ENCODE measurements at regions not wholly inside any gene's neighbourhood (a gene's known extent, or its start where the extent isn't known, plus 50 kb on each side); places are given as distances from the start of the nearest gene placed in this dataset.

GRCh38 chr3:68403741-68404140 lies 528.6 kb downstream of the TAFA4 start:
- H3K27ac ChIP-seq, result no peak overlapping the region
- intact Hi-C loops (cut with DNase I), result no loop called here
- H3K4me1 ChIP-seq, result no peaks in the 10 kb centered on the region
- H3K27me3 ChIP-seq, result no peaks in the 10 kb centered on the region
- no peak overlapping the region for H3K9ac ChIP-seq (ENCODE audit: low read depth in 2 of 2, low read length in 2 of 2)
- no peak for DNase-seq
- H3K4me3 ChIP-seq, result no peak overlapping the region
- H3K9me3 ChIP-seq, result no peaks in the 10 kb centered on the region
- TF ChIP-seq CTCF (IDR thresholded peaks at IDR 0.05), result no peak
- no peaks in the 10 kb centered on the region for H3K36me3 ChIP-seq

DNA sequence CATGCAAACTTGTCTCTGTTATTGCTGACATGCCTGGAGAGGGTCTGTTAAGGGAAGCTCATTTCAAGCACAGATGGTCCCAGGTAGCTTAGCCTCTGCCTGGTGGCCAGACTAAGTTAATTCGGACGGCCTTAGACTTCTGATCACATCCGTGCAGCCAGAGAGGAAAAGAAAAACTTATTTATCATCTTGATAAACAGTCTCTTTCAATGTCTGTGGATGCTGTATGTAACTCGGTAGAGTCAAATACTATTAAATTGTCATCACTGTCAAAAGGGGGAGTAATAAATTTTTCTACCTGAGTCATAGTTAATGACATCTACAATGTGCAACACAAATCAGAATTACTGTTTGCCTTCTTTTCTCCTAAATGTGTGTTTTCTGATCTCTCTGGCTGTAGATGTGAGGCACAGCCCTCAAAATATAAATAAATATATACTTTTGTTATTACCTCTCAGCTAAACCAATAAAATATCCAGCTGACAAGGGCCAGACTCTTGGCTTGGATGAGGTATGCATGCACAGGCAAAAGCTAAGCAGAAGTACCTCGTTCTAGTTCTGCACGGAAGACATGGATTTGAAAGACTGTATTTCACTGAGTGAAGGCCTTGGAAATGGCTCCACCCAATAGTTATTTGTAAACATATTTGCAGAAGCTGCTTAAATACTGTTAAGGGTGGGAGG lies 530.0 kb downstream of the TAFA4 start:
- TF ChIP-seq CTCF (IDR thresholded peaks at IDR 0.05), result no peak
- Histone ChIP-seq H3K9ac (ENCODE audit: low read depth in 2 of 2, low read length in 2 of 2) (no peak overlapping the region), H3K9me3 (no peaks in the 10 kb centered on the region), H3K36me3 (no peaks in the 10 kb centered on the region), H3K4me1 (no peaks in the 10 kb centered on the region), H3K4me3 (no peak overlapping the region), H3K27ac (no peak overlapping the region), H3K27me3 (no peaks in the 10 kb centered on the region)
- intact Hi-C loops (cut with DNase I), result no loop called here
- no peak for DNase-seq

DNA sequence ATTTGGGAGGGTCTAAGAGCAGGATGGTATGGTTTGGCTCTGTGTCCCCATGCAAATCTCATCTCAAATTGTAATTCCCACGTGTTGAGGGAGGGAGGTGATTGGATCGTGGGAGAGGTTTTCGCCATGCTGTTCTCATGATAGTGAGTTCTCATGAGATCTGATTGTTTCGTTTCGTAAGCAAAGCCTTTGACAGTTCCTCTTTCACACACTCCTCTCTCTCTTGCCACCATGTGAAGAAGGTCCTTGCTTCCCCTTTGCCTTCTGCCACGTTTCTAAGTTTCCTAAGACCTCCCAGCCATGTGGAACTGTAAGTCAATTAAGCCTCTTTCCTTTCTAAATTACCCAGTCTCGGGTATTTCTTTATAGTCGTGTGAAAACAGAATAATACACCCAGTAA lies 553.7 kb downstream of the TAFA4 start:
- DNase-seq, result no peak
- no peak overlapping the region for H3K4me3 ChIP-seq

GRCh38 chr3:68373727-68374126 lies 558.6 kb downstream of the TAFA4 start:
- no peak for TF ChIP-seq CTCF (IDR thresholded peaks at IDR 0.05)
- H3K4me1 ChIP-seq, result no peaks in the 10 kb centered on the region
- no peaks in the 10 kb centered on the region for H3K9me3 ChIP-seq
- intact Hi-C loops (cut with DNase I), result no loop called here
- H3K4me3 ChIP-seq, result no peak overlapping the region
- no peaks in the 10 kb centered on the region for H3K36me3 ChIP-seq
- no peak overlapping the region for H3K9ac ChIP-seq (ENCODE audit: low read depth in 2 of 2, low read length in 2 of 2)
- no peaks in the 10 kb centered on the region for H3K27me3 ChIP-seq
- no peak for DNase-seq
- H3K27ac ChIP-seq, result no peak overlapping the region

More for the DNA sequence above, 553.7 kb downstream of the TAFA4 start:
- TF ChIP-seq CTCF (IDR thresholded peaks at IDR 0.05), result no peak
- intact Hi-C loops (cut with DNase I), result no loop called here
- no peak overlapping the region for H3K27ac ChIP-seq
- H3K4me1 ChIP-seq, result no peaks in the 10 kb centered on the region
- no peaks in the 10 kb centered on the region for H3K36me3 ChIP-seq
- no peaks in the 10 kb centered on the region for H3K27me3 ChIP-seq
- H3K9ac ChIP-seq (ENCODE audit: low read depth in 2 of 2, low read length in 2 of 2), result no peak overlapping the region
- no peaks in the 10 kb centered on the region for H3K9me3 ChIP-seq

DNA sequence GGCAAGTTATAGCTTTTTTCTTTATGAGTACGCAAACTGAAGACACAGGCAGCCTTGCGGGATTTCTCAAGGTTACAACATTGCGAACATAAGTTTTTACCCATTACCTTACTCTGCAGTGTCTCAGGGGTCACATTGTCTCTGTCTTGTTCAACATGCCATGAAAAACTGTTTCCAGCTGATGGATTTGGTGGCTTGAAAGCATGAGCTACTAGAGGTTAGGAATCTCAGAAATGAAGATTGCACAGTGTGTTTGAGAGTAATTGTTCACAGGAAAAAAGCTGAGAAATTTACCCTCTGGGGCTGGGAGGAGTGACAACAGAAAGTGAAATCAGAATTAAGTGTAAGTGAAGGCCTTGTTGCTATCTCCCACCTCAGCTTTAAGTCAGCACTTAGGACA lies 568.6 kb downstream of the TAFA4 start:
- no peak for TF ChIP-seq CTCF (IDR thresholded peaks at IDR 0.05)
- DNase-seq, result no peak
- H3K27me3 ChIP-seq, result no peaks in the 10 kb centered on the region
- intact Hi-C loops (cut with DNase I), result no loop called here
- H3K27ac ChIP-seq, result no peak overlapping the region
- no peaks in the 10 kb centered on the region for H3K9me3 ChIP-seq
- H3K9ac ChIP-seq (ENCODE audit: low read depth in 2 of 2, low read length in 2 of 2), result no peak overlapping the region
- H3K4me1 ChIP-seq, result no peaks in the 10 kb centered on the region
- no peak overlapping the region for H3K4me3 ChIP-seq
- no peaks in the 10 kb centered on the region for H3K36me3 ChIP-seq

Measured in colonic mucosa (tissue), 4 donors.